SU-DHL-6 (cell line): ENCODE measurements at regions not wholly inside any gene's neighbourhood (a gene's known extent, or its start where the extent isn't known, plus 50 kb on each side); places are given as distances from the start of the nearest gene placed in this dataset.

ENCODE experiments used
- H2AFZ ChIP-seq: fragments of 200-600 bp; sonication (generic); 2 replicates; pipeline ENCODE4 v1.6.1; 2014; ENCODE audit warnings: low read depth, mild to moderate bottlenecking, moderate library complexity, mixed read lengths, antibody characterized with exemption, low read length; ENCODE audit not compliant: severe bottlenecking
- H3F3A ChIP-seq: fragments of 200-600 bp; shearing (Covaris generic); 2 replicates; pipeline ENCODE4 v1.6.0; 2016; ENCODE audit warnings: antibody characterized with exemption, mild to moderate bottlenecking; ENCODE audit not compliant: insufficient read depth
- H3K27ac ChIP-seq: fragments of 200-600 bp; sonication (generic); 2 replicates; pipeline ENCODE4 v1.5.1; 2016; ENCODE audit warnings: low read depth, mild to moderate bottlenecking, low read length, moderate library complexity, mixed read lengths
- H3K27me3 ChIP-seq: fragments of 200-600 bp; sonication (generic), shearing (Covaris generic); 2 replicates; pipeline ENCODE4 v1.6.0; 2014; ENCODE audit warnings: mild to moderate bottlenecking, low read length
- H3K36me3 ChIP-seq: fragments of 200-600 bp; sonication (generic); 2 replicates; pipeline ENCODE4 v1.6.1; 2014; ENCODE audit warnings: mild to moderate bottlenecking, low read length, mixed read lengths
- H3K4me2 ChIP-seq: fragments of 300-600, 200-600 bp; shearing (Covaris generic), sonication (generic); 2 replicates; pipeline ENCODE4 v1.6.0; 2014; ENCODE audit warnings: low read length, low read depth, mild to moderate bottlenecking; ENCODE audit not compliant: poor library complexity, severe bottlenecking
- H3K4me3 ChIP-seq: fragments of 200-600 bp; sonication (generic); 2 replicates; pipeline ENCODE4 v1.5.1; 2014; ENCODE audit warnings: antibody characterized with exemption, low read length, mild to moderate bottlenecking, mixed read lengths; ENCODE audit not compliant: insufficient read depth, poor library complexity, severe bottlenecking
- H3K79me2 ChIP-seq: fragments of 200-600 bp; sonication (generic); 2 replicates; pipeline ENCODE4 v1.6.1; 2014; ENCODE audit warnings: mild to moderate bottlenecking, low read length, moderate library complexity; ENCODE audit not compliant: insufficient read depth
- H3K9ac ChIP-seq: fragments of 200-600 bp; sonication (generic); 2 replicates; pipeline ENCODE4 v1.7.0; 2014; ENCODE audit warnings: mild to moderate bottlenecking, low read length
- H3K9me2 ChIP-seq: fragments of 200-600 bp; sonication (generic); replicated peaks from 2 replicates; pipeline ENCODE4 v1.6.1; 2014; ENCODE audit warnings: low read length; ENCODE audit not compliant: insufficient read depth
- H3K9me3 ChIP-seq: fragments of 200-600 bp; sonication (generic); 2 replicates; pipeline ENCODE4 v1.6.1; 2014; ENCODE audit warnings: low read length, mixed read lengths; ENCODE audit not compliant: insufficient read depth
- H4K20me1 ChIP-seq: fragments of 200-600 bp; sonication (generic); 2 replicates; pipeline ENCODE4 v1.6.1; 2014; ENCODE audit warnings: low read depth, mild to moderate bottlenecking, antibody characterized with exemption, low read length, moderate library complexity, mixed read lengths
- EZH2phosphoT487 ChIP-seq: fragments of 200-600 bp; sonication (generic), shearing (Covaris generic); conservative IDR thresholded peaks from 2 replicates; pipeline ENCODE4 v1.6.1; 2018; ENCODE audit warnings: mild to moderate bottlenecking, antibody characterized with exemption, low read length, moderate library complexity, mixed read lengths
- TF ChIP-seq, protein P1 (sequence below): fragments of 200-600 bp; sonication (generic); IDR thresholded peaks from one replicate; pipeline ENCODE4 v1.5.1; 2017; ENCODE audit warnings: antibody characterized with exemption, mild to moderate bottlenecking, low read length, moderate library complexity; ENCODE audit not compliant: insufficient read depth, poor library complexity, severe bottlenecking

DNA sequence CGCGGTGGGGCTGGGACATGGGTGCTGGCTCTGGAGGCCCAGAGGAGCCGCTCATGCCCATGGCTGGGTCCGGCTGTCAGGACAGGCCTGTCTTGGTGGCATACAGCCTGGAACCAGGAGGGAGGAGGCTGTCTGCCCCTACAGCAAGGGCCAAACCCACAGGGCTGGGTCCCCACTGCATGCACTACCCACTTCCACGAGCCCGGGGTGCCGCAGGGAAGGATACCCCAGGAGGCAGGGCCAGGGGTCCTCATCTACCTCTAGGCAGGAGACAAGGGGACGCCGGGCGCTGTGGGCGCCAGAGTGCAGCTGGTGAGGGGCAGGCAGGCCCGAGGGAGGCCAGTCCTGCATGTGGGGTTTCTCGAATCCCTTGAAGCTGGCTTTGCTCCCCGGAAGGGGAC, 95.1 kb upstream of the GPC1 start:
- no peak for TF ChIP-seq EZH2phosphoT487
- TF ChIP-seq, protein P1, sequence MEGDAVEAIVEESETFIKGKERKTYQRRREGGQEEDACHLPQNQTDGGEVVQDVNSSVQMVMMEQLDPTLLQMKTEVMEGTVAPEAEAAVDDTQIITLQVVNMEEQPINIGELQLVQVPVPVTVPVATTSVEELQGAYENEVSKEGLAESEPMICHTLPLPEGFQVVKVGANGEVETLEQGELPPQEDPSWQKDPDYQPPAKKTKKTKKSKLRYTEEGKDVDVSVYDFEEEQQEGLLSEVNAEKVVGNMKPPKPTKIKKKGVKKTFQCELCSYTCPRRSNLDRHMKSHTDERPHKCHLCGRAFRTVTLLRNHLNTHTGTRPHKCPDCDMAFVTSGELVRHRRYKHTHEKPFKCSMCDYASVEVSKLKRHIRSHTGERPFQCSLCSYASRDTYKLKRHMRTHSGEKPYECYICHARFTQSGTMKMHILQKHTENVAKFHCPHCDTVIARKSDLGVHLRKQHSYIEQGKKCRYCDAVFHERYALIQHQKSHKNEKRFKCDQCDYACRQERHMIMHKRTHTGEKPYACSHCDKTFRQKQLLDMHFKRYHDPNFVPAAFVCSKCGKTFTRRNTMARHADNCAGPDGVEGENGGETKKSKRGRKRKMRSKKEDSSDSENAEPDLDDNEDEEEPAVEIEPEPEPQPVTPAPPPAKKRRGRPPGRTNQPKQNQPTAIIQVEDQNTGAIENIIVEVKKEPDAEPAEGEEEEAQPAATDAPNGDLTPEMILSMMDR = no peak
- Histone ChIP-seq H3F3A (no peaks in the 10 kb centered on the region), H3K9me3 (no peaks in the 10 kb centered on the region), H2AFZ (no peak overlapping the region), H3K36me3 (no peaks in the 10 kb centered on the region), H3K27me3 (no peaks in the 10 kb centered on the region), H3K4me3 (no peak overlapping the region), H3K79me2 (no peaks in the 10 kb centered on the region), H3K4me2 (no peak overlapping the region), H4K20me1 (no peaks in the 10 kb centered on the region), H3K9me2 (no peaks in the 10 kb centered on the region), H3K9ac (no peak overlapping the region), H3K27ac (no peak overlapping the region)

DNA sequence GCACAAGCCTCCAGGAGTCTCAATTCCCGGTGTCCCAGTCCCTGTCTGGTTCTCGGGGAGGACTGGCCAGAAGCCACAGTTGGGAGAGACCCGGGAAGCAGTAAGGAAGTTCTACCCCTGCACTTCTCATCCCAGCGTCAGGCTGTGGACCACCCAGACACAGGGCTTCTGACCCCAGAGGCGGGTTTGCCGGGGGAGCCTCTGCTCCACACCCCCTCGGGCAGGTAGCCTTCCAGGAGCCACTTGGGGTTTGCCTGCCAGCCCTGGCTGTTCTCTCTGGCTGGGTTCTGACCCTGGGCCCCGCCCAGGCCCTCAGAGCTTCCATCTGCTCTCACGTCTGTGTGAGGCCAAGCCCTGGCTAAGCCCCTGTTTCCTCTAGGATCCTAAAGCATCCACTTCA, 94.4 kb upstream of the GPC1 start:
- Histone ChIP-seq H4K20me1 (no peaks in the 10 kb centered on the region), H3K9ac (no peak overlapping the region), H3K27me3 (no peaks in the 10 kb centered on the region), H3K9me3 (no peaks in the 10 kb centered on the region), H3K27ac (no peak overlapping the region), H3K4me3 (no peak overlapping the region), H3K36me3 (no peaks in the 10 kb centered on the region), H2AFZ (no peak overlapping the region), H3K4me2 (no peak overlapping the region), H3F3A (no peaks in the 10 kb centered on the region), H3K9me2 (no peaks in the 10 kb centered on the region), H3K79me2 (no peaks in the 10 kb centered on the region)
- no peak for TF ChIP-seq EZH2phosphoT487
- TF ChIP-seq, protein P1 = no peak

DNA sequence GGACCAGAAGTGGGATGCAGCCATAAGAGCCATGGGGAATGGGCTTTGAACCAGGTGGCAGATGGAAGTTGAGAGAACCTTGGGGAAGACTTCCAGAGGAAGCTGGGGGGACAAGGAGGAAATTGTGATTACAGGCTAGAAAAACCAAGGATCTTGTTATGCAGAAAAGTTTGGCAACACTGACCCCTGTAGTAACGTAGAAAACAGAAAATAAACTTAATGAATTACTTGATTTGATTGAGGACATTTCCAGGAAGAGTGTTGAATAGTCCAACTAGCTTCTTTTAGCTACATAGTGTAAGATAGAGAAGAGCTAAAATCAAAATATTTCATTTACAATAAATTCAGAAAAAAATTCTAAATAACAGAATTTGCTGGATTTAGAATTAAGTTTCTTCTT, 91.9 kb upstream of the GPC1 start:
- H3K27ac ChIP-seq = no peak overlapping the region
- no peaks in the 10 kb centered on the region for H3F3A ChIP-seq
- no peak for TF ChIP-seq EZH2phosphoT487
- TF ChIP-seq, protein P1 = no peak
- no peaks in the 10 kb centered on the region for H4K20me1 ChIP-seq
- H3K4me3 ChIP-seq = no peak overlapping the region
- H3K36me3 ChIP-seq = no peaks in the 10 kb centered on the region
- H3K79me2 ChIP-seq = no peaks in the 10 kb centered on the region
- H3K9me3 ChIP-seq = no peaks in the 10 kb centered on the region
- H3K9ac ChIP-seq = no peak overlapping the region
- no peaks in the 10 kb centered on the region for H3K27me3 ChIP-seq
- no peak overlapping the region for H2AFZ ChIP-seq
- no peak overlapping the region for H3K4me2 ChIP-seq
- no peaks in the 10 kb centered on the region for H3K9me2 ChIP-seq

DNA sequence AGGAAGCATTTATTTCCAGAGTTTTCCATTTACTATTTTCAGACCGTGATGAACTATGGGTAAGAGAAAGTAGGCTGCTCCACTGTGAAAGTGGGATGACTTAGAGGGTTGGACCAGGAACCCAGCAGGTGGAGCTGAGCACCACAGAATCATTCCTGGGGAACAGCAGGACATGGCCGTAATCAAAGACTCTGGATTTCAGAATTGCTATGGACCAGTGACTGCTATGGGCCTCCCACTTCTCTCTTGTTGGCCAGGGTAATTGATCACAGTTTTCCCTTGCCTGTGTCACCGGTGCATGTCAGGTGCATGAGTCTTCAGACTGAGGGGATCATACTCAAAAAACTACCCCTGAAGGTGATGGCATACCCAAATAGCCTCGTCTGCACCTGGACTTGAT, 90.6 kb upstream of the GPC1 start:
- TF ChIP-seq, protein P1 = no peak
- no peak for TF ChIP-seq EZH2phosphoT487
- Histone ChIP-seq H3K27me3 (no peaks in the 10 kb centered on the region), H3K36me3 (no peaks in the 10 kb centered on the region), H3K9me3 (no peaks in the 10 kb centered on the region), H3K4me3 (no peak overlapping the region), H3K79me2 (no peaks in the 10 kb centered on the region), H3K27ac (no peak overlapping the region), H3K4me2 (no peak overlapping the region), H3K9me2 (no peaks in the 10 kb centered on the region), H4K20me1 (no peaks in the 10 kb centered on the region), H2AFZ (no peak overlapping the region), H3K9ac (no peak overlapping the region), H3F3A (no peaks in the 10 kb centered on the region)
